ENCODE measurements at regions not wholly inside any gene's neighbourhood (a gene's known extent, or its start where the extent isn't known, plus 50 kb on each side); places are given as distances from the start of the nearest gene placed in this dataset.
"Not testable (repeated sequence)": the region's sequence is repeated elsewhere in the genome, so short reads cannot be mapped to it uniquely, and the experiment has no call there.

GRCh38 chr10:23571884-23572283 lies 133.0 kb downstream of the OTUD1 start:
- DNase-seq (ENCODE audit: low read depth), result no peak
- H3K4me3 ChIP-seq (ENCODE audit: control insufficient read depth, low read depth, low read length), result no peak overlapping the region
- no peak for TF ChIP-seq CTCF (conservative IDR thresholded peaks at IDR 0.05; ENCODE audit: control insufficient read depth, insufficient read depth, low read depth, low read length)

GRCh38 chr10:23581906-23582450 lies 143.1 kb downstream of the OTUD1 start:
- no peak for TF ChIP-seq CTCF (conservative IDR thresholded peaks at IDR 0.05; ENCODE audit: control insufficient read depth, insufficient read depth, low read depth, low read length)
- no peak overlapping the region for H3K4me3 ChIP-seq (ENCODE audit: control insufficient read depth, low read depth, low read length)
- DNase-seq (ENCODE audit: low read depth), result no peak

- no peak for DNase-seq (ENCODE audit: low read depth)
- no peak overlapping the region for H3K4me3 ChIP-seq (ENCODE audit: control insufficient read depth, low read depth, low read length)
- no peak for TF ChIP-seq CTCF (conservative IDR thresholded peaks at IDR 0.05; ENCODE audit: control insufficient read depth, insufficient read depth, low read depth, low read length)
Measured at GRCh38 chr10:23584396-23584795, 145.5 kb downstream of the OTUD1 start.

GRCh38 chr10:23585186-23585585 lies 146.3 kb downstream of the OTUD1 start:
- TF ChIP-seq CTCF (conservative IDR thresholded peaks at IDR 0.05; ENCODE audit: control insufficient read depth, insufficient read depth, low read depth, low read length), result no peak
- no peak overlapping the region for H3K4me3 ChIP-seq (ENCODE audit: control insufficient read depth, low read depth, low read length)
- no peak for DNase-seq (ENCODE audit: low read depth)

GRCh38 chr10:23585666-23586065 lies 146.8 kb downstream of the OTUD1 start:
- no peak overlapping the region for H3K4me3 ChIP-seq (ENCODE audit: control insufficient read depth, low read depth, low read length)
- TF ChIP-seq CTCF (conservative IDR thresholded peaks at IDR 0.05; ENCODE audit: control insufficient read depth, insufficient read depth, low read depth, low read length), result no peak
- DNase-seq (ENCODE audit: low read depth), result no peak

GRCh38 chr10:23595278-23595677 lies 156.4 kb downstream of the OTUD1 start:
- DNase-seq (ENCODE audit: low read depth); H3K4me3 ChIP-seq (ENCODE audit: control insufficient read depth, low read depth, low read length): not testable (repeated sequence)

- DNase-seq (ENCODE audit: low read depth), result no peak
- no peak overlapping the region for H3K4me3 ChIP-seq (ENCODE audit: control insufficient read depth, low read depth, low read length)
- TF ChIP-seq CTCF (conservative IDR thresholded peaks at IDR 0.05; ENCODE audit: control insufficient read depth, insufficient read depth, low read depth, low read length), result no peak
Measured at GRCh38 chr10:23604613-23605012, 165.7 kb downstream of the OTUD1 start.

All from fibroblast of mammary gland (primary cell).